ENCODE measurements at regions not wholly inside any gene's neighbourhood (a gene's known extent, or its start where the extent isn't known, plus 50 kb on each side); places are given as distances from the start of the nearest gene placed in this dataset.

GRCh38 chr20:60139663-60140446 lies 181.6 kb downstream of the CDH26 start:
- H3K9ac ChIP-seq (ENCODE audit: low read length) = no peak overlapping the region
- no peaks in the 10 kb centered on the region for H3K27me3 ChIP-seq (replicated peaks; ENCODE audit: insufficient read depth, low read length)
- no peaks in the 10 kb centered on the region for H3K36me3 ChIP-seq (replicated peaks; ENCODE audit: insufficient read depth, low read length)
- TF ChIP-seq, protein P1, sequence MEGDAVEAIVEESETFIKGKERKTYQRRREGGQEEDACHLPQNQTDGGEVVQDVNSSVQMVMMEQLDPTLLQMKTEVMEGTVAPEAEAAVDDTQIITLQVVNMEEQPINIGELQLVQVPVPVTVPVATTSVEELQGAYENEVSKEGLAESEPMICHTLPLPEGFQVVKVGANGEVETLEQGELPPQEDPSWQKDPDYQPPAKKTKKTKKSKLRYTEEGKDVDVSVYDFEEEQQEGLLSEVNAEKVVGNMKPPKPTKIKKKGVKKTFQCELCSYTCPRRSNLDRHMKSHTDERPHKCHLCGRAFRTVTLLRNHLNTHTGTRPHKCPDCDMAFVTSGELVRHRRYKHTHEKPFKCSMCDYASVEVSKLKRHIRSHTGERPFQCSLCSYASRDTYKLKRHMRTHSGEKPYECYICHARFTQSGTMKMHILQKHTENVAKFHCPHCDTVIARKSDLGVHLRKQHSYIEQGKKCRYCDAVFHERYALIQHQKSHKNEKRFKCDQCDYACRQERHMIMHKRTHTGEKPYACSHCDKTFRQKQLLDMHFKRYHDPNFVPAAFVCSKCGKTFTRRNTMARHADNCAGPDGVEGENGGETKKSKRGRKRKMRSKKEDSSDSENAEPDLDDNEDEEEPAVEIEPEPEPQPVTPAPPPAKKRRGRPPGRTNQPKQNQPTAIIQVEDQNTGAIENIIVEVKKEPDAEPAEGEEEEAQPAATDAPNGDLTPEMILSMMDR (IDR thresholded peaks at IDR 0.05; ENCODE audit: low read length) = no peak
- TF ChIP-seq EZH2phosphoT487 (IDR thresholded peaks at IDR 0.05; ENCODE audit: low read length) (no peak), EZH2 (optimal IDR thresholded peaks at IDR 0.05; ENCODE audit: low read depth, low read length) (no peak)
- H4K20me1 ChIP-seq (ENCODE audit: insufficient read depth, low read length) = no peaks in the 10 kb centered on the region
- H3K9me3 ChIP-seq (replicated peaks; ENCODE audit: insufficient read depth, low read length) = no peaks in the 10 kb centered on the region
- H3K79me2 ChIP-seq (ENCODE audit: low read length) = no peaks in the 10 kb centered on the region
- no peak for DNase-seq
- peaks cover 4% of the 10 kb centered on the region; the same call in 1 of the 2 replicates for H3F3A ChIP-seq (ENCODE audit: insufficient read depth, low read length)
- no peaks in the 10 kb centered on the region for H3K9me2 ChIP-seq (replicated peaks; ENCODE audit: insufficient read depth, low read length)
- no peak overlapping the region for H2AFZ ChIP-seq (ENCODE audit: low read length)
- no peak overlapping the region for H3K4me3 ChIP-seq (ENCODE audit: low read length)
- H3K4me1 ChIP-seq (ENCODE audit: low read length) = peaks cover 10% of the 10 kb centered on the region
- no peak overlapping the region for H3K4me2 ChIP-seq (ENCODE audit: low read depth, low read length)
- H3K27ac ChIP-seq (ENCODE audit: low read length) = no peak overlapping the region

DNA sequence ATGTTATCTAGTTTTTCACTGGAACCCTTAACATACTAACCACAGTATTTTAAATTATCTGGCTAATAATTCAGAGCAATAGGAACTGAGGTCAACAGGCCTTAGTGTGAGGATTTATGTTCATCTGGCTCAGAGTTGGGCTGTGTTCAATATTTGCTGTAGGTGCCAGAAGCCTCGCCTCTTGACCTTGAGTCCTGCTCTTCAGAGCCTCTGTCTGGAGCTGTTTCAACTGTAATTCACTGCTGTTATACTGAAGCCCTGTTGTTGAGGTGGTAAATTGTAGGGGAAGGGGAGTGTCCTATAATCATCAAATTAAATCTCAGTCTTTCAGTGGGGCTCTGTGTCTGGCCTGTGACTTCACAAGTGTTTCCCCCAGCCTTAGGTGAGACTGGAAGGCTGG lies 184.4 kb downstream of the CDH26 start:
- no peak overlapping the region for H2AFZ ChIP-seq (ENCODE audit: low read length)
- H3K9ac ChIP-seq (ENCODE audit: low read length) = no peak overlapping the region
- no peak overlapping the region for H3K4me3 ChIP-seq (ENCODE audit: low read length)
- H3K9me3 ChIP-seq (replicated peaks; ENCODE audit: insufficient read depth, low read length) = no peaks in the 10 kb centered on the region
- peaks cover 4% of the 10 kb centered on the region; the same call in 1 of the 2 replicates for H3F3A ChIP-seq (ENCODE audit: insufficient read depth, low read length)
- H3K9me2 ChIP-seq (replicated peaks; ENCODE audit: insufficient read depth, low read length) = no peaks in the 10 kb centered on the region
- DNase-seq = no peak
- no peak overlapping the region for H3K27ac ChIP-seq (ENCODE audit: low read length)
- H4K20me1 ChIP-seq (ENCODE audit: insufficient read depth, low read length) = no peaks in the 10 kb centered on the region
- H3K4me2 ChIP-seq (ENCODE audit: low read depth, low read length) = no peak overlapping the region
- no peaks in the 10 kb centered on the region for H3K36me3 ChIP-seq (replicated peaks; ENCODE audit: insufficient read depth, low read length)
- TF ChIP-seq, protein P1 (IDR thresholded peaks at IDR 0.05; ENCODE audit: low read length) = no peak
- TF ChIP-seq EZH2phosphoT487 (IDR thresholded peaks at IDR 0.05; ENCODE audit: low read length) = no peak
- no peak for TF ChIP-seq EZH2 (optimal IDR thresholded peaks at IDR 0.05; ENCODE audit: low read depth, low read length)
- H3K4me1 ChIP-seq (ENCODE audit: low read length) = peaks cover 6% of the 10 kb centered on the region; the same call in 1 of the 2 replicates
- H3K27me3 ChIP-seq (replicated peaks; ENCODE audit: insufficient read depth, low read length) = no peaks in the 10 kb centered on the region
- no peaks in the 10 kb centered on the region for H3K79me2 ChIP-seq (ENCODE audit: low read length)

GRCh38 chr20:60143261-60143842 lies 185.1 kb downstream of the CDH26 start:
- Histone ChIP-seq H3K27ac (ENCODE audit: low read length) (no peak overlapping the region), H2AFZ (ENCODE audit: low read length) (no peak overlapping the region), H3K9ac (ENCODE audit: low read length) (no peak overlapping the region), H4K20me1 (ENCODE audit: insufficient read depth, low read length) (no peaks in the 10 kb centered on the region), H3K4me1 (ENCODE audit: low read length) (peaks cover 6% of the 10 kb centered on the region; the same call in 1 of the 2 replicates), H3K4me3 (ENCODE audit: low read length) (no peak overlapping the region), H3K4me2 (ENCODE audit: low read depth, low read length) (no peak overlapping the region), H3K9me2 (replicated peaks; ENCODE audit: insufficient read depth, low read length) (no peaks in the 10 kb centered on the region), H3F3A (ENCODE audit: insufficient read depth, low read length) (no peaks in the 10 kb centered on the region), H3K79me2 (ENCODE audit: low read length) (no peaks in the 10 kb centered on the region), H3K27me3 (replicated peaks; ENCODE audit: insufficient read depth, low read length) (no peaks in the 10 kb centered on the region), H3K9me3 (replicated peaks; ENCODE audit: insufficient read depth, low read length) (no peaks in the 10 kb centered on the region), H3K36me3 (replicated peaks; ENCODE audit: insufficient read depth, low read length) (no peaks in the 10 kb centered on the region)
- no peak for DNase-seq
- TF ChIP-seq EZH2 (optimal IDR thresholded peaks at IDR 0.05; ENCODE audit: low read depth, low read length) = no peak
- TF ChIP-seq, protein P1 (IDR thresholded peaks at IDR 0.05; ENCODE audit: low read length) = no peak
- no peak for TF ChIP-seq EZH2phosphoT487 (IDR thresholded peaks at IDR 0.05; ENCODE audit: low read length)
